Pons (tissue), 1 donor: ENCODE measurements at regions not wholly inside any gene's neighbourhood (a gene's known extent, or its start where the extent isn't known, plus 50 kb on each side); places are given as distances from the start of the nearest gene placed in this dataset.
A peak's percentile ranks its signal among the peaks of the same experiment; 100 is the strongest.
"Not testable (repeated sequence)": the region's sequence is repeated elsewhere in the genome, so short reads cannot be mapped to it uniquely, and the experiment has no call there.

Experiments used
- DNase-seq: peaks from one replicate; pipeline ENCODE4 v3.0.0-alpha.2; 2016; ENCODE audit warnings: low spot score

GRCh38 chr1:213531369-213532310 lies 456.1 kb upstream of the PROX1 start:
- DNase-seq = no peak

DNA sequence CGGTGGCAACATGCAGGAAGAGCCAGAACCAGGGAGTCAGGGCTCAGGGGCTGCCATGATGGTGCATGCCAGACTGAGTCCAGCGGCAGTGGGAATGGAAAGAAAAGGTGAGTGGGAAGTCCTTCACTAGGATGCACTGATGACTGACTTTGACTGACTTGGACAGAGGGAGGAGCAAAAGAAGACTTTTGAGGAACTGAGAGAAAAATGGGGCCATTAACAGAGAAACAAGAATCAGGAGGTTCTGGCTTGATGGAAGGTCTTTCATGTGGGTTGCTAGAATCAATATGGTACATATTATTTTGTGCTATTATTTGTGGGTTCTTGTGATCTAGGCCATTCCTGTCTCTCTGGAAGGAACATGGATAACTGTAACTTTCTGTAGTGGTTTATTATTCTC lies 454.6 kb upstream of the PROX1 start:
- DNase-seq = no peak

- no peak for DNase-seq
These were observed 452.1 kb upstream of the PROX1 start for GRCh38 chr1:213535679-213536078.

DNA sequence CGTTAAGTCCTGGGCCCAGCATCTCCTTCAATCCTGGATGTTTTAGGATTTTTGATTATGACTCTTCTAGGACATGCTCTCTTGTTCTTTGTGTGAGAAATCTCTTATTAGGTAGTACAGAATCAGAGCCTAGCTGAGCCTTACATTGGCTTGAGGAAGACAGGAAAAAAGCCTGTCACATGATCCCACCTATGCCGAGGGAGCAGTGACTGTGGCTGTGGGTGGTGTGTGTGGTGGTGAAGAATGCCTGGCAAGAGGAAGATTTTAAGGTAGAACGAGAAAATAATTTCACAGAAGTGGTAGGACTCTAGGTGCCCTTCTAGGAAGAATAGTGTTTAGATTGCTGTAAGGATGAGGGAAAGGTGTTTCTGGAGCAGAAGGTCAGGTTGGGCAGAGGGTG lies 449.5 kb upstream of the PROX1 start:
- no peak for DNase-seq

GRCh38 chr1:213539464-213539863 lies 448.3 kb upstream of the PROX1 start:
- no peak for DNase-seq

DNA sequence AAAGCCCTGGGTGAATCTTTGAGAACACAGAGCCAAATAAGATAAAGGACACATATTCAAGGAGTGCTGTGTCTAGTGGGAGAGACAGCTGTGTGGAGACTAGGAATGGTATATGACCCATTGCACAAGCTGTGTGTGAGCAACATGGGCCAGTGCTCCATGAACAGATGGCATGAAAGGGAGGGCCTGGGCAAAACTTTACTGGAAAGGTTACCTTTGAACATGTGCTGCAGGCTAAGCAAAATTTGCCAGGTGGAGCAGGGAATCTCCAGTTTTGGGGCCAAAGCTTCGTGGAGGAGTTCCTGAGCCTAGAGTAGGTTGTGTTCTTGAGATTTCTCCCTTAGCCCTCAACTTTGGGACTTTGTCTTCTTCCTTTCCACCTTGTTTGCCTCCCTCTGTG lies 446.1 kb upstream of the PROX1 start:
- no peak for DNase-seq

- DNase-seq = not testable (repeated sequence)
These were observed 442.6 kb upstream of the PROX1 start for GRCh38 chr1:213545181-213545580.

GRCh38 chr1:213549982-213550381 lies 437.8 kb upstream of the PROX1 start:
- no peak for DNase-seq

GRCh38 chr1:213550804-213551203 lies 437.0 kb upstream of the PROX1 start:
- no peak for DNase-seq

GRCh38 chr1:213552045-213552444 lies 435.7 kb upstream of the PROX1 start:
- DNase-seq = no peak

- DNase-seq = no peak
These were observed 427.5 kb upstream of the PROX1 start for GRCh38 chr1:213560226-213560625.

GRCh38 chr1:213561870-213562269 lies 425.9 kb upstream of the PROX1 start:
- no peak for DNase-seq

GRCh38 chr1:213564215-213564659 lies 423.5 kb upstream of the PROX1 start:
- DNase-seq = peak; percentile 26

DNA sequence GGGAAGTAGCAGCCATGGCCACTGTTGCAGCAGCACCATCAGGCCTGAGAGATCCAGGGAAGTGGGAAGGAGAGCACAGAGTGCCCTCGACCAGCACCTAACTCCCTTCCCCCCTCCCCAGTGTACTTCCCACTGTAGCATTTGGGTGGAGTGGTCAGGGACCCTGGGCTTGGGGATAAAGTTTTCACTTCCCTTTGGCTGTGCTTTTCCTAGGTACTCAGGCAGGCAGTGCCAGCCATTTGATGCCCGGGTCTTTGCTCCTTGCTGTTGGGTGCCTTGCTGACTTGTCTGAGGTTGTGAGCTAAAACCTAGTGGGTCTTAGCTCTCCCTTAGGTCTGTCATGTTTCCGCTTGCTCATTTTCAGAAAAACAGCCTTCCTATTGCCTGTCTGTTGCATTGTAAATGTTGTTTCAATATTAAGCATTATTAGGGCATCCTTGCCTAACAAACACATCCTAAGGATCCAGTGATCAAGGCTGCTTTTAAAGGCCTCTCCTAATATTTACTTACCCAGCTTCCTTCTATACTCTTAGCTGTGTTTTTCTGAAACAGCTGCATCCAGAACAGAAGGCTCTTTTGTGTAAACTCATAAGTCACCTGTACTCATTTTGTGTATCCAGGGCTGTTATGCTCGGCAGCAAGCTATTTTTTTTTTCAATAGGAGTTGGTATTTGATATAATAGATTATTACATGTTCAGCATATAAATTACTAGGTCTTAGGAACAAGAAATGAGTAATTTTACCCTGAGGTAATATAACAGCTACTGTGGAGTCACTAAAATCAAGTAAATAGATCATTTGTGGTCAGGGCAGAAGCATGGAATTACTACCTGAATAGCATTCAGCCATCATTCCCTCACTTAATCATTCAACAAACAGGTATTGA lies 418.6 kb upstream of the PROX1 start:
- no peak for DNase-seq

- no peak for DNase-seq
These were observed 418.0 kb upstream of the PROX1 start for GRCh38 chr1:213569816-213570150.

DNA sequence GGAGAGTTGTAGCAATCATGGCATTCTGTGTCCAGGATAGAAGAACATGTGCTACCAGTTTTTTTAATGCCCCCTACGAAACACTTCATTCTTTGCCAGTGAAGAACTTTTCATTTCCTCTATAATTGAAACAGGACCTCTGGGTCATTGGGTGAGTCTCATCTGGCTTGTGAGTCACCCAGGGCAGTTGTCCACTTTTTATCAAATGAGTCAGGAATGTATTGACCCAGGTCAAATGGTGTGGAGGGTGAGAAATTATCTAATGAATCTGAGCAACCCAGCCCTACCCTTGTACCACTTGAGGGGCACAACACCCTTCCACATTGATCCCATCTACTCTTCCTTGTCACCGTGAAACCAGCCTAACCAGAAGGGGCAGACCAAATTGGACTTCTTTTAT lies 417.3 kb upstream of the PROX1 start:
- no peak for DNase-seq

- DNase-seq = no peak
These were observed 416.4 kb upstream of the PROX1 start for GRCh38 chr1:213571419-213571818.

- DNase-seq = no peak
These were observed 415.9 kb upstream of the PROX1 start for GRCh38 chr1:213571843-213572242.

- DNase-seq = no peak
These were observed 414.7 kb upstream of the PROX1 start for GRCh38 chr1:213572912-213573647.

DNA sequence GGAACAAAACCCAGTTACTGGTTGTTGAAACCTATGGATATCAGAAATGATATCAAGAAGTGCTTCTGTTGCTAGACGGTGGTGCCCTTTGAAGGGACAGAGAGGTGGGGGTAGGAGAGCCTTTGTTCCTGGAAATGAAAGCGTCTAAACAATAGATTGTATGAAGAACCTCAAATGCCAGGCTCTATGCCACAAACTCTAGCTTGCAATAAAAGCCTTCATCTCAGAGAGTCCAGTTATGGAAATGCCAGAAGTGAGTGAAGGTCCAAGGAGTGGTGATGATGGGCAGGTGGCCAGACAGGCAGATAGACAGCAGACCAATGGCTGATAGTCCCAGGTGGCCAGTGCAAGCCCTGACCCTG lies 414.1 kb upstream of the PROX1 start:
- DNase-seq = no peak

GRCh38 chr1:213582976-213583567 lies 404.7 kb upstream of the PROX1 start:
- no peak for DNase-seq

DNA sequence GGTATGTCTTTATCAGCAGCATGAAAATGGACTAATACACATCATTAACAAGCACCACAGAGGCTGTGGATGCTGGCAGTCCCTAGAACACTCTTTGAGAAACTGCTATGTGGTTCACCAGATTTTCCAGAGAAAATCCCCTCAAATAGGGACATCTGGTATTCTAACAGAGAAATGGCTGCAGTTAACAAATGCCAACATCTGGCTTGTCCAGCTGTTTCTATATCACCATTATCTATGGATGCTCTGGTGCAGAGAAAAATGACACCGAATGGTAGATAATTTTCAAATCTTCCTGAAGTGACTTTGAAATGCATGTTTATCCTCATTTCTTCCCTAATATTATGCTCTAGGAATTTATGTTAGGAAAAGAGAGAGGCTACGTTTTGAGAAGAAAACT lies 403.5 kb upstream of the PROX1 start:
- DNase-seq = no peak
